ENCODE measurements at regions not wholly inside any gene's neighbourhood (a gene's known extent, or its start where the extent isn't known, plus 50 kb on each side); places are given as distances from the start of the nearest gene placed in this dataset.

- DNase-seq (ENCODE audit: low spot score) (peak; percentile 55), ATAC-seq (no peak)
- intact Hi-C loops (cut with DNase I), result loop anchor here (10.0 kb wide), 1 partner anchor 388 kb away; the partner anchor contains the start of gene NFIL3
These were observed 234.7 kb downstream of the SYK start for GRCh38 chr9:91036356-91036755.

GRCh38 chr9:91036826-91037510 lies 235.3 kb downstream of the SYK start:
- DNase-seq (ENCODE audit: low spot score) (peak; percentile 85), ATAC-seq (peak; percentile 98)
- intact Hi-C loops (cut with DNase I), result loop anchor here (10.0 kb wide), 1 partner anchor 388 kb away; the partner anchor contains the start of gene NFIL3

GRCh38 chr9:91037511-91038482 lies 236.2 kb downstream of the SYK start:
- intact Hi-C loops (cut with DNase I), result loop anchor here (10.0 kb wide), 1 partner anchor 387 kb away; the partner anchor contains the start of gene NFIL3
- ATAC-seq (peak; percentile 69), DNase-seq (ENCODE audit: low spot score) (peak; percentile 67)

- no peak for ATAC-seq
- intact Hi-C loops (cut with DNase I), result loop anchor here (10.0 kb wide), 1 partner anchor 386 kb away; the partner anchor contains the start of gene NFIL3
- peak; percentile 39 for DNase-seq (ENCODE audit: low spot score)
These were observed 237.0 kb downstream of the SYK start for GRCh38 chr9:91038483-91039124.

- intact Hi-C loops (cut with DNase I), result loop anchor here (10.0 kb wide), 1 partner anchor 386 kb away; the partner anchor contains the start of gene NFIL3
- ATAC-seq (no peak), DNase-seq (ENCODE audit: low spot score) (peak; percentile 45)
These were observed 237.7 kb downstream of the SYK start for GRCh38 chr9:91039125-91039834.

GRCh38 chr9:91039835-91040140 lies 238.2 kb downstream of the SYK start:
- no peak for ATAC-seq
- intact Hi-C loops (cut with DNase I), result loop anchor here (10.0 kb wide), 1 partner anchor 385 kb away; the partner anchor contains the start of gene NFIL3

GRCh38 chr9:91040371-91041215 lies 239.0 kb downstream of the SYK start:
- no peak for ATAC-seq
- intact Hi-C loops (cut with DNase I), result no loop called here
- DNase-seq (ENCODE audit: low spot score), result peak; percentile 50

More at GRCh38 chr9:91039835-91040140, 238.2 kb downstream of the SYK start:
- peak; percentile 55 for DNase-seq (ENCODE audit: low spot score)

- no peak for DNase-seq (ENCODE audit: low spot score)
- intact Hi-C loops (cut with DNase I), result no loop called here
- no peak for ATAC-seq
These were observed 240.4 kb downstream of the SYK start for GRCh38 chr9:91042024-91042423.

- intact Hi-C loops (cut with DNase I), result no loop called here
- ATAC-seq, result no peak
- no peak for DNase-seq (ENCODE audit: low spot score)
These were observed 240.9 kb downstream of the SYK start for GRCh38 chr9:91042541-91042940.

- intact Hi-C loops (cut with DNase I), result no loop called here
- ATAC-seq (peak; percentile 26), DNase-seq (ENCODE audit: low spot score) (peak; percentile 40)
These were observed 241.6 kb downstream of the SYK start for GRCh38 chr9:91043056-91043810.

- ATAC-seq, result no peak
- intact Hi-C loops (cut with DNase I), result no loop called here
- no peak for DNase-seq (ENCODE audit: low spot score)
These were observed 242.2 kb downstream of the SYK start for GRCh38 chr9:91043811-91044175.

- intact Hi-C loops (cut with DNase I), result no loop called here
- DNase-seq (ENCODE audit: low spot score) (peak; percentile 35), ATAC-seq (no peak)
These were observed 242.7 kb downstream of the SYK start for GRCh38 chr9:91044354-91044753.

- intact Hi-C loops (cut with DNase I), result no loop called here
- ATAC-seq (no peak), DNase-seq (ENCODE audit: low spot score) (no peak)
These were observed 243.4 kb downstream of the SYK start for GRCh38 chr9:91045041-91045440.

- intact Hi-C loops (cut with DNase I), result no loop called here
- ATAC-seq, result no peak
- no peak for DNase-seq (ENCODE audit: low spot score)
These were observed 245.9 kb downstream of the SYK start for GRCh38 chr9:91047529-91047928.

GRCh38 chr9:91047993-91048607 lies 246.5 kb downstream of the SYK start:
- no peak for DNase-seq (ENCODE audit: low spot score)
- ATAC-seq, result no peak
- intact Hi-C loops (cut with DNase I), result no loop called here

GRCh38 chr9:91048749-91049148 lies 247.1 kb downstream of the SYK start:
- DNase-seq (ENCODE audit: low spot score), result no peak
- intact Hi-C loops (cut with DNase I), result no loop called here
- no peak for ATAC-seq

- ATAC-seq (no peak), DNase-seq (ENCODE audit: low spot score) (no peak)
- intact Hi-C loops (cut with DNase I), result no loop called here
These were observed 252.2 kb downstream of the SYK start for GRCh38 chr9:91053824-91054223.

Measured in sciatic nerve (tissue), 2 donors.